ENCODE measurements at regions not wholly inside any gene's neighbourhood (a gene's known extent, or its start where the extent isn't known, plus 50 kb on each side); places are given as distances from the start of the nearest gene placed in this dataset.

DNA sequence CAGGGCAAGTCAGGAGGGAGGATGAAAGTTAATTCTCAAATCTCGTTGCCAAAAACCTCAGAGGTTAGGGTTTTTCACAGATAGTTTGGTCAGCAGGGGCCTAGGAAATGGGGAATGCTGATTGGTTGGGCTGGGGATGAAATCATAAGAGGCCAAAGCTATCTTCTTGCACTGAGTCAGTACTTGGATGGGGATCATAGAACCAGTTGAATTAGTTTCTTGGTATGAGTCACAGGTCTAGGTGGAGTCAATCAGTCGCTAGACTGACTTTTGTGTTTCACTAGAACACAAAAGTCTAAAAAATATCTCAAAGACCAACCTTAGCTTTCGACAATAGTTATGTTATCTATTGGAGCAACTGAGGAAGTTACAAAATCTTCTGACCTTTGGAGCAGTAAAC lies 368.5 kb downstream of the TBC1D32 start:
- TF ChIP-seq, protein P1, sequence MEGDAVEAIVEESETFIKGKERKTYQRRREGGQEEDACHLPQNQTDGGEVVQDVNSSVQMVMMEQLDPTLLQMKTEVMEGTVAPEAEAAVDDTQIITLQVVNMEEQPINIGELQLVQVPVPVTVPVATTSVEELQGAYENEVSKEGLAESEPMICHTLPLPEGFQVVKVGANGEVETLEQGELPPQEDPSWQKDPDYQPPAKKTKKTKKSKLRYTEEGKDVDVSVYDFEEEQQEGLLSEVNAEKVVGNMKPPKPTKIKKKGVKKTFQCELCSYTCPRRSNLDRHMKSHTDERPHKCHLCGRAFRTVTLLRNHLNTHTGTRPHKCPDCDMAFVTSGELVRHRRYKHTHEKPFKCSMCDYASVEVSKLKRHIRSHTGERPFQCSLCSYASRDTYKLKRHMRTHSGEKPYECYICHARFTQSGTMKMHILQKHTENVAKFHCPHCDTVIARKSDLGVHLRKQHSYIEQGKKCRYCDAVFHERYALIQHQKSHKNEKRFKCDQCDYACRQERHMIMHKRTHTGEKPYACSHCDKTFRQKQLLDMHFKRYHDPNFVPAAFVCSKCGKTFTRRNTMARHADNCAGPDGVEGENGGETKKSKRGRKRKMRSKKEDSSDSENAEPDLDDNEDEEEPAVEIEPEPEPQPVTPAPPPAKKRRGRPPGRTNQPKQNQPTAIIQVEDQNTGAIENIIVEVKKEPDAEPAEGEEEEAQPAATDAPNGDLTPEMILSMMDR (conservative IDR thresholded peaks at IDR 0.05; ENCODE audit: low read depth, low read length), result no peak
- no peak for TF ChIP-seq EZH2 (IDR thresholded peaks at IDR 0.05; ENCODE audit: borderline replicate concordance, low read depth, low read length, poor library complexity, severe bottlenecking)
